Activated CD4-positive, alpha-beta T cell treated with anti-CD3 and anti-CD28 coated beads, Interleukin-2, amount 50 U/mL, for 4 hours (primary cell): ENCODE measurements at regions not wholly inside any gene's neighbourhood (a gene's known extent, or its start where the extent isn't known, plus 50 kb on each side); places are given as distances from the start of the nearest gene placed in this dataset.
"Not testable (repeated sequence)": the region's sequence is repeated elsewhere in the genome, so short reads cannot be mapped to it uniquely, and the experiment has no call there.

Experiments used
- DNase-seq, 2 experiments: peaks; one replicate each; pipeline ENCODE4 v3.0.0-alpha.2; 2020

GRCh38 chr6:4449409-4449808, 314.0 kb upstream of the ECI2 start:
- DNase-seq, result no peak

- no peak for DNase-seq
These were observed 313.5 kb upstream of the ECI2 start for GRCh38 chr6:4448841-4449240.

GRCh38 chr6:4447639-4448330, 312.4 kb upstream of the ECI2 start:
- no peak for DNase-seq

GRCh38 chr6:4446982-4447381, 311.6 kb upstream of the ECI2 start:
- no peak for DNase-seq

- DNase-seq, result no peak
These were observed 306.6 kb upstream of the ECI2 start for GRCh38 chr6:4441981-4442434.

GRCh38 chr6:4439159-4439558, 303.8 kb upstream of the ECI2 start:
- DNase-seq, result no peak

- no peak for DNase-seq
These were observed 302.0 kb upstream of the ECI2 start for GRCh38 chr6:4437342-4437741.

- DNase-seq, result no peak
These were observed 300.6 kb upstream of the ECI2 start for GRCh38 chr6:4435981-4436445.

- no peak for DNase-seq
These were observed 299.3 kb upstream of the ECI2 start for GRCh38 chr6:4434655-4435054.

- DNase-seq, result no peak
These were observed 297.8 kb upstream of the ECI2 start for GRCh38 chr6:4433199-4433598.

GRCh38 chr6:4426968-4427367, 291.6 kb upstream of the ECI2 start:
- no peak for DNase-seq

GRCh38 chr6:4421837-4422236, 286.5 kb upstream of the ECI2 start:
- DNase-seq, result no peak

- DNase-seq, result no peak
These were observed 284.9 kb upstream of the ECI2 start for GRCh38 chr6:4420160-4420865.

- DNase-seq, result no peak
These were observed 280.2 kb upstream of the ECI2 start for GRCh38 chr6:4415549-4415948.

GRCh38 chr6:4414078-4414477, 278.7 kb upstream of the ECI2 start:
- DNase-seq, result not testable (repeated sequence)

- no peak for DNase-seq
These were observed 277.7 kb upstream of the ECI2 start for GRCh38 chr6:4413073-4413472.

GRCh38 chr6:4412488-4412887, 277.1 kb upstream of the ECI2 start:
- DNase-seq, result no peak

- no peak for DNase-seq
These were observed 276.7 kb upstream of the ECI2 start for GRCh38 chr6:4412077-4412476.

- DNase-seq, result not testable (repeated sequence)
These were observed 272.3 kb upstream of the ECI2 start for GRCh38 chr6:4407710-4408109.

- DNase-seq, result no peak
These were observed 270.3 kb upstream of the ECI2 start for GRCh38 chr6:4405621-4406212.

GRCh38 chr6:4404415-4404814, 269.0 kb upstream of the ECI2 start:
- no peak for DNase-seq

GRCh38 chr6:4403828-4404227, 268.5 kb upstream of the ECI2 start:
- no peak for DNase-seq

- DNase-seq, result no peak
These were observed 267.8 kb upstream of the ECI2 start for GRCh38 chr6:4403023-4403752.
